Stimulated activated CD8-positive, alpha-beta memory T cell treated with anti-CD3 and anti-CD28 coated beads, Interleukin-12 subunit alpha, Interleukin-12 subunit beta, amount 100 ng/mL, for 4 hours (primary cell): ENCODE measurements at regions not wholly inside any gene's neighbourhood (a gene's known extent, or its start where the extent isn't known, plus 50 kb on each side); places are given as distances from the start of the nearest gene placed in this dataset.
"Not testable (repeated sequence)": the region's sequence is repeated elsewhere in the genome, so short reads cannot be mapped to it uniquely, and the experiment has no call there.

ENCODE experiments used
- DNase-seq: peaks from one replicate; pipeline ENCODE4 v3.0.0-alpha.2; 2020; ENCODE audit warnings: low read depth

DNA sequence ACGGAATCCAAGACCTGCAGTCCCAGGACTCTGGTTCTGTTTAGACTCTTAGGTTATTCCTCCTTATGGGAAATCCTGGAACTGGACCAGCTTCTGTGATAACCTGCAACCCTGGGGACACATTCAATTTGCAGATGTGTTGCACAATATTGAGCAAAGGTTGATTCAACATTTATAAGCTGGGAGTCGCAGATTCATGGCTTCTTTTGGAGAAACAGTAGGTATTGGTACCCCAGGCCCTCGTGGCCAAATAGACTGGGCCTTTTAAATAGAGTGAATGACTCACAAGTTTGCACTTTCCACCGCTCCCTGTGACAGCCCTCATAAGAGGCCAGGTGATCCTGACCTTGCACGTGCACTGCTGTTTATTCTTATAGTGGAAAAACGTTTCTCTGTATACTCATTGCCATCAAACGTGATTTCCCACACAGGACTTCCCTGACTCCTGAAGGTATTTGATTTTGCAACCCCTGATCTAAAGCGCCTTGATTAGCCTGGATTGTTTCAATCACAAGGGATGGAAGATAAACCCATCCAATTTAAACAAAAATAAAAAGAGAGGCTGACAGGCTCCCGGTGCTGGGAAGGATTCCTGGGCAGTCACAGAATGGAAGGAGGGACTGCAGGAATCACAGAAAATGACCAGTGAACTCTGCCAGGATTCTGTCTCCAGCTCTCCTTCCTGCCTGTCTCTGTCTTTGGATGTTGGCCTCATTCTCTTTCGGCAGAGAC, 98.0 kb downstream of the VCPKMT start:
- DNase-seq, result no peak

DNA sequence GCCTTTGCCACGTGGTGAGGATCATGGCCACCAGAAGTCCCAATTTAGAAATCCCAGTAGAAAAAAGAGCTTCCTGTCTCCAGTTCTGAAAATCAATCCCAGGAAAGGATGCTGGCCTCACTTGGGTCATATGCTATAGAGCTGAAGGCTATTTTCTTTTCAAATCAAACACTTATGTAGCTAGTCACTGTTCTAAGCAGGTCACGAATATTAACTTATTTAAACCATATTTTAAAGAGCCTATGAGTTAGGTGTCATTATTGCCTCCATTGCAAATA, 97.5 kb downstream of the VCPKMT start:
- DNase-seq, result no peak

DNA sequence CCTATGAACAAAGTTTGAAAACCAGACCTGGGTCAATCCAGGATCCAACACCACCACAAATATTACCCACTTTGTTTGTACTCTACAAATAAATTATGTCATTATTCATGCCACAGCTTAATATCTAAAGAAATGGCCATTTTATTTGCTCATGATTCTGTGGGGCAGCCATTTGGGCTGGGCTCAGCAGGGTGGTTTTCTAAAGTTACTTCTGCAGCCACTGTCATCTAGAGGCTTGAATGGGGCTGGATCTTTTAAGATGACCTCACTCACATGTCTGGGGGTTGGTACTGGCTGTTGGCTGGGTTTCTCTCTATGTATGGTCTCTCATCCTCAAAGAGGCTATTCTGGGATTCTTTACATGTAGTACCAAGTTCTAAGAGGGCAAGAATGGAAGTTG, 96.2 kb downstream of the VCPKMT start:
- no peak for DNase-seq

DNA sequence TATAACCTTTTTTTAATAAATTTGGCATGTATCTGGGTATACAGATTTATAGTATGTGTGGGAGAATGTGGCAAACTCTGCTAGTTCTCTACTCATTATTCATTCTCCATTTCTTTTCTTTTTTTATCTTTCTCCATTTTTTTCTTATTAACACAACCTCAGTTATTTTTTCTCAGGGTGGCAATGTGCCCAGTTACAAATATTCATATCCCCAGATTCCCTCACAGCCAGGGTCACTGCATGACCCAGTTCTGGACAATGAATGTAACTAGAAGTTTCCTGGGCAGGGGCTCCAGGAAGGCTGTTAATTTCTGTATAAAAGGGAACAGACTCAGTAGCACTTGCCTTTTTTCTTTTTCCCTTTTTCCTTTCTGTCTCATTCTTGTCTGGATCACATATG, 95.6 kb downstream of the VCPKMT start:
- DNase-seq, result no peak

DNA sequence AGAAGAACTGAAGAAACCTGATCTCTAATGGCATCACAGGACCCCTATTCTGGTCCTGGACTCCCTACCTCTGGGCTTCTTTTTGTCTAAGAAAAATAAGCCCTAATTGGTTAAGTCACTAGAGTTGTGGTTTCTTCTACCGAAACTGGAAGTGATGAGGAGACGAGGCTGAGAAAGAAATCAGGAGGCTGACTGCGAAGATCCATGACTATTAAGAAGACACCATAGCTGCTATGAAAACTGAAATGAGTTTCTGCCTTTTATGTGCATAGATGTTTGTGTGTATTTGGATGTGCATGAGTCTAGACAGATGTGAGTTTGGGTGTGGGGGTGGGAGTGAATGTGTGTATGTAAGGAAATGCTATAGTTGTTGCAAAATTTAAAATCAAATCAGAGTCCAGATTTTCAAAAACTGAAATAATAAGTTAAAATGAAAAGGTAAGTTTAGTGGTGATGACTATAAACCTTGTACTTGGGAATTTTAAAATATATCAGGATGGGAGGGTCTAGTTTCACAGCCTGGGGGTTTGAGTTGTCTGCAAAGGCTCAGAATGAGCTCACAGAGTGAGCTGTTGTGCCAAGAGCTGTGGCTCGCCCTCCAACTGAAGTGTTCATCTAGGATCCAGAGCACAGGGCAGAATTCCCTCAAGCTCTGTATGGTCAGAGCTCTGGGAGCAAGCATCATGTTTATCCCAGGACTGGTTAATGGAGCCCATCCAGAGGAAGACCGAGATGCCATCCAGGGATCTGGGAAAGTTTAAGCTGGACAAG, 94.9 kb downstream of the VCPKMT start:
- DNase-seq, result no peak

DNA sequence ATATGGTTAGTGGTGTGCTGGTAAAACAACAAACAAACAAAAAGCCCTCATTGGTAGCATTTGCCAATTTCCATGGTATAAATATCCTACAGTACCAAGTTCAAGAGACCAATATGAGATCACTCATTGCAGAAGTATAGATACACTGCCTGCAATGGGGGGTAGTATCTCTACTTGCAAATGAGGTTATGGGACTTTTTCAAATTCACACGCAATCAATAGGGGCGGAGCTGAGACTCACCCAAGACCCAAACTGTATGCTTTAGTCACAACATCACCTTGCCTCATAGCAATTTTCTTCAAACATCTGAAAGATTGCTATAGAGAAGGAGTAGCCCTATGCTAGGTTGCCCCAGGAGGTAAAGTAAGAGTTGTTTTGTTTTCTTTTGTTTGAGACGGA, 93.7 kb downstream of the VCPKMT start:
- no peak for DNase-seq

DNA sequence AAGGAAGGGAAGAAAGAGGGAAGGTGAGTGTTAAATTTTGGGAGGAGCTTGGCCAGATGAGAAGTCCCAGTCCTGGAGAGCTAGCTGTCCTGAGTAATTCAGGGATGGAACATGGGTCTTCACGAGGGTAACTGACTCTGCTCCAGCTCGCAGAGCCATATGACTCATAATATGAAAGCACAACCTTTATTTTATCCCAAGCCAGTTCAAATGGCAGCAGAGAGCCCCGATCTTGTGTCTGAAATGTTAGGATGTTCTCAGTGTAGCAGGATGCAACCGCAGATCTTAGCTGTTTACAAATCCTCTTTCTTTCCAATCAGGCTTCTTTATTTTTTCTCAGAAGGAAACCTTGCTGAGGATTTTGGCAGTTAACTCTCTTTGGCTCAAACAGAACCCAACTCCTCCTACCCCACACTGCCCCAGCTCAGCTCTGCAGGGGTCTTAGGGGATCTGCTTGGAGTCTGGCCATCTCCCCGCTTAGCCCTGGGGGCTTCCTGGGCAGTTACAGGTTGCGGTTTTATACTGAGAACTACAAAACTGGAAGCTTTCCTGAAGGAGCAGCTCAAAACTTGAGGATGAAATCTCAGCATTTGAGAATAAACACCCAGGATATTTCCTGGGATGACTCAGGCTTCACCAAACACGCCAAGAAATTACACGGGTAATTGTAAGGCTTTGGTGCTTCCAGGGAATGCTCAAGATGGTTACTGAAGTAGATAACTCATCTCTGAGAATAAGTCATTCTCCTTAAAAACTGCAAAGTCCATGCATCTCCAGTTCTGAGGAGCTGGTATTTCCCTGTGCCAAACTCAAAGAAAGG, 92.5 kb downstream of the VCPKMT start:
- DNase-seq, result no peak

DNA sequence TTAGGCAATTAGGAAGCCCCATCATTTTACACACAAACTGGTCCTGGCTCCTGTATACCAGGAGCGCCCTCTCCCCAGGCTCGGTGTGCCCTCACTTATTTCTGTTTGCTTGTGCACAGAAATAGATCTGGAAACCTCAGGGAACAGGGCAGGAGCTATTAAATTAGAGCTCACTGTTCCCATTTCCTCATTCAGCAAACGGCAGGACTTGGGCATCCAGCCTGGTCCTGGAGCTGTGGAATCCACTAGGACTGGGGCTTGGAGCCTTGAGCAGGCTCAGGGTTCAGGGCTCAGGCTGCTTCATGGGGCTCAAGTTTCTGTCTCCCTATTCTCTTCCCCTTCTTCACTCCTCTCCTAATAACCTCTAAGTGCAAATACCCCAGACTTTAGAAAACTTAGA, 91.3 kb downstream of the VCPKMT start:
- DNase-seq, result no peak

DNA sequence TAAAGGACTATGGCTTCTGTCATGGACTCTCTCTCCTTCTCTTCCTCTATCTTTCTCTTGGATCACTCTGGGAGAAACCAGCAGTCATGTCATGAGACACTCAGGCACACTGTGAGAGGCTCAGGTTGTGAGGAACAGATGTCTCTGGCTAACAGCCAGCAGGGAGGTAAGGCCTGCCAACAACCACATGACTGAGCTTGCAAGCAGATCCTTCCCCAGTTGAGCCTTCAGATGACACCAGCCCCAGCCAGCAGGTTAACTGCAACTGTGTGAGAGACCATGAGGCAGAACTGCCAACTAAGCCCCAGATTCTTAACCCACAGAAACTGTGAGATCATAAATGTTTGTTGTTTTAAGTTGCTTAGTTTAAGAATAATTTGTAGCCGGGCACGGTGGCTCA, 90.6 kb downstream of the VCPKMT start:
- no peak for DNase-seq

DNA sequence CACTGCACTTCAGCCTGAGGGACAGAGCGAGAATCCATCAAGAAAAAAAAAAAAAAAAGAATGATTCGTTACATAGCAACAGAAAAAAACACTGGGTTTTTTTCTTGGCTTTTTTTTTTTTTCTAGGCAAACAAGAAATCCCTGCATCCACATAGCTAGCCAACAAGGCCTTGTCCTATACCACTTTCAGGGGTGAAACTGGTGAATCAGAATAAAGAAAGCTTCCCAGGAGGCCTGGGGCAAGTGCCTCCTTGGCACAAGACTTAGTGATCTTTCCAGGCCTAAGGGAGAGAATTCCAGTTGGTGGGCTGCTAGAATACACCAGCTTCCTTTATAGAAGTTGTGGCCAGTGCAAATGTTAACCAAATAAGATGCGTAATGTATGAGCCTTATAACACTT, 90.0 kb downstream of the VCPKMT start:
- no peak for DNase-seq

DNA sequence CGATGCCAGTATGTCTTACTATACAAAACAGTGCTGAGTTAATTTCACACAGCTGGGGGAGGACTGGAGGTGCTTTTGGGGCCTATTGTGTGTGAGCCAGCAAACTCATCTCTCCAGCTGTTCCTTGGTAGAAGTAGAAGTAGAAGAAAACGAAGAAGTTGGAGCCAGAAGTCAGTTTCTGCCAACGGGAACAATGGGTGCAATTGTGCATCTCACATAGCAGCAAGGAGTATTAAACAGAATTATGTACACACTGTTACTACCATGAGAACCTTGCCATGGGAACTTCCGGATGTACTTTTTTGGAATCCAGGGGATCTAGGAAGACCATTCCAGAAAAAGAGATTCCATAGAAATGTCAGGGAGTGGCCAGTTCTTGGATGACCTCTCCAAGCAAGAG, 88.6 kb downstream of the VCPKMT start:
- DNase-seq, result no peak

DNA sequence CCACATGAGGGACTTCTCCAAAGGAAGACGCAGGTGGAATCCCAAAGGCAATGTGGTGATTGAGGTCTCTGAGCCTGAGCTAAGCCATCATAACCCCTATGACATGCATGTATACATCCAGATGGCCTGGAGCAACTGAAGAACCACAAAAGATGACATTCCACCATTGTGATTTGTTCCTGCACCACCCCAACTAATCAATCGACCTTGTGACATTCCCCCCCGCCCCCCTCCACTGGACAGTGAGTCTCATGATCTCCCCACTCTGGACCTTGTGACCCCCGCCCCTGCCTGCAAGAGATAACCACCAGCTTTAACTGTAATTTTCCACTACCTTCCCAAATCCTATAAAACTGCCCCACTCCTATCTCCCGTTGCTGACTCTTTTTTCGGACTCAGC, 87.9 kb downstream of the VCPKMT start:
- DNase-seq, result no peak

DNA sequence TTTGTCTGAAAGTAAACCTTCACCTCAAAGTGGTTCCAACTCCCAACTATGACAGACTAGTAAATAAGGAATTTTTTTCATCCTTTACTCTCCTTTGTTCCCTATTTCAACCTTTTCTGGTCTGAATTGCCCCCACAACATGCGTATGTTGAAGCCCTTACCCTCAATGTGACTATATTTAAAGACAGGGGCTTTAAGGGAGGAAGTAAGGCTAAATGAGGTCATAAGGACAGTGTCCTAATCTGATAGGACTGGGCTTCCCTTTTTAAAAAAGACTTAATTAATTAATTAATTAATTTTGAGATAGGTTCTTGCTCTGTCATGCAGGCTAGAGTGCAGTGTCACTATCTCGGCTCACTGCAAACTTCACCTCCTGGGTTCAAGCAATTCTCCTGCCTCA, 86.3 kb downstream of the VCPKMT start:
- no peak for DNase-seq

DNA sequence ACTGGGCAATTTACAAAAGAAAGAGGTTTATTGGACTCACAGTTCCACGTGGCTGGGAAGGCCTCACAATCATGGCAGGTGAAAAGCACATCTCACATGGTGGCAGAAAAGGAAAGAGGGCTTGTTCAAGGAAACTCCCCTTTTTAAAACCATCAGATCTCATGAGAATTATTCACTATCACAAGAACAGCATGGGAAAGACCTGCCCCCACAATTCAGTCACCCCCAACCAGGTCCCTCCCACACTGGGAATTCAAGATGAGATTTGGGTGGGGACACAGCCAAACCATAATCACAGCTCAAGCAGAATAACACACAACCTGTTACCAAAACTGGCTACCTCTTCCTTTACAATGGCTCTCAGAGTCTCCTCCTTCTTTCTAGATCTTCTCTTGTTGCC, 85.5 kb downstream of the VCPKMT start:
- not testable (repeated sequence) for DNase-seq

DNA sequence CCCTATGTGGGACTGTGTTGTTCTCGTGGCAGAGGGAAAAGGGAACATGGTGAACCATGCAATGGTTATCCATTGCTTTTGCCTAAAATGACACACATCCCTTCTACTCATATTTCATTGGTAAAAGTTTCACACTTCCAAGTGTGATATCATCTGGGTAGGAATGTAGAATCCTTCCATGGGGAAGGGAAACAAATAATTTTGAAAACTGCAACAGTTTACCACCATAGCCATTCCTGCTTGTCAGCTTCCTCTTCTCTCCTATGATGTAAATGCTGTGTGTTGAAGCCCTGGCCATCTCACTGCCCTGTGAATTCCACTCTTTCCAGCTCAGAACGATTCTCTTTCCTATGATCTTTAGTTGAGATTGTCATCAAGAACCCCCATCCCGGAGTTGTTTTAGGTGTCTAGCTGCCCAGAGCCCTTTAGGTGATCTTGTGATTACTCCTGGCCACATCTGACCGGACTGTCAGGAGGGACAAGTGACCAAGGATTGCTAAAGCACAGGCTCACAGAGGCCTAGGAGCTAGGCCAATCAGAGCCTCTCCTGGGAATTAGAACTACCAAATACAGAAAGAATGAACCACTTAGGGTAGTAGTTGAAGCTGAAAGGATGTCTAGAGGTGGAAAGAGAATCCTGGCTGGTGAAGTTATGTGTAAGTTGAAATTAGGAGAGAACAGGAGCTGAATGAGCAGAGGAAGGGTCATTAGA, 84.6 kb downstream of the VCPKMT start:
- no peak for DNase-seq

DNA sequence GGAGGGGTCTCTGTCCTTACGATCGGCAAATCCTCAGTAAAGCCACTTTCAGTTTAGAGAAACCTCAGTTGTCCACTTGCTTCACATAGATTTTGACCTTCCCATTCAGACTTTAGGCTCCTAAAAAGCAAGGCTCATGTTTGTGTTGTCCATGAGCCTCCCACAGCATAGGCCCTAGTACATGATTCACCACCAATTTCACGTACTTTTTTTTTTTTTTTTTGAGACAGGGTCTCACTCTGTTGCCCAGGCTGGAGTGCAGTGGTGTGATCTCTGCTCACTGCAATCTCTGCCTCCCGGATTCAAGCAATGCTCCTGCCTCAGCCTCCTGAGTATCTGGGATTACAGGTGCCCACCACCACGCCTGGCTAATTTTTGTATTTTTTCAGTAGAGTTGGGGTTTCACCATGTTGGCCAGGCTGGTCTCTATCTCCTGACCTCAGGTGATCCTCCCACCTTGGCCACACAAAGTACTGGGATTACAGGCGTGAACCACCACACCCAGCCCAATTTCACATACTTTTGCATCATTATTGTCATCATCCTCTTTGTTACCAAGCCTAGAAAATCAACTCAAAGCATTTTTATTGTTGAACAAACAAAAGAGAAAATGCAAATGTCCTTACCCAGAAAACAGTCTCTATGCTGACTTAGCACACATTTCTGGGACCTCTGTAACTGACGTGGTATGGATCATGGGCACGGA, 83.8 kb downstream of the VCPKMT start:
- not testable (repeated sequence) for DNase-seq

DNA sequence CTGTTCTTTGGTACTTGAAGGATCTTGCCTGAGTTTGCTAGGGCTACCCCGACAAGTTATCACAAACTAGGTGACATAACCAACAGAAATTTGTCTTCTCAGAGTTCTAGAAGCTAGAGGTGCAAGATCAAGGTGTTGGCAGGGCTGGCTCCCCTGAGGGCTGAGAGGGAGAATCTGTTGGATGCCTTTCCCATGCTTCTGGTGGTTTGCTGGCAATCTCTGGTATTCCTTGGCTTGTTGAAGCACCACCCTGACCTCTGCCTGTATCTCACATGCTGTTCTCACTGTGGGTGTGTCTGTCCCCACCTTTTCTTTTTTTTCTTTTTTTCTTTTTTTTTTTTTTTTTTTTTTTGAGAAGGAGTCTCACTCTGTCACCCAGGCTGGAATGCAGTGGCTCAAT, 81.2 kb downstream of the VCPKMT start:
- no peak for DNase-seq

DNA sequence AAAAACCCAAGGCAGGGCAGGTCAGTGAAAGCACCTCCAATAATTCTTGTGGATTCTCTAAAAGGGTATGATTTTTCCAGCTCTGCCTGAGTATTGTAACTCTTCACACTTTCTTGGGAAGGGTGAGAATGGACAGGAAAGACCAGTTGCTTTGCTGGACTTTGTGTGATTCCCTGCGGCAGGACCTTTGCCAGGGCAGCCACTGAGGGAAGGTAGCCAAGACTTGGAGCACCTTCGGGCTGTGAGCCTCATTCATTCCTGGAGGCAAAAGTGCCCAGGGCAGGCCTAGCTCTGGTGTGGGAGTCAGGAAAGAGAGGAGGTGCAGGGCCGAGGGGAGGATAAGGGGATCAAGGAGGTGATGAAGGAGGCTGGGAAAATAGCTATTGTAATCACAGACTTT, 80.2 kb downstream of the VCPKMT start:
- no peak for DNase-seq

DNA sequence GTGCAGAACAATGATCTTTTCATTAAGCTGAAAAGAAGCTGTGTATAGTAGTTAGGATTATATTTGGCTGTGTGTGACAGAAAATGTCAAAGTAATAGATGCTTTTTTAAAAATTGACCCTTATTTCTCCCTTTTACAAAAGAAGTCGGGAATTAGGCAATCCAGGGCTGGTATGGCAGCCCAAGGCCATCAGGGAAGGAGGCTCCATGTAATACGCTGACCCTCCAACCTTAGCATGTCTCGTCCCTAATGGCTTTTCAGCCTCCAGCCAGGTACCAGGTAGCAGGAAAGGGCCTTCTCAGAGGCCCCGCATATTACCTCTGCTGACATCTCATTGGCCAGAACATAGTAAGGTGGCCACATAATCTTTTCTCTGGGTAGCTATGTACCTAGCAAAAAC, 79.7 kb downstream of the VCPKMT start:
- DNase-seq, result no peak

DNA sequence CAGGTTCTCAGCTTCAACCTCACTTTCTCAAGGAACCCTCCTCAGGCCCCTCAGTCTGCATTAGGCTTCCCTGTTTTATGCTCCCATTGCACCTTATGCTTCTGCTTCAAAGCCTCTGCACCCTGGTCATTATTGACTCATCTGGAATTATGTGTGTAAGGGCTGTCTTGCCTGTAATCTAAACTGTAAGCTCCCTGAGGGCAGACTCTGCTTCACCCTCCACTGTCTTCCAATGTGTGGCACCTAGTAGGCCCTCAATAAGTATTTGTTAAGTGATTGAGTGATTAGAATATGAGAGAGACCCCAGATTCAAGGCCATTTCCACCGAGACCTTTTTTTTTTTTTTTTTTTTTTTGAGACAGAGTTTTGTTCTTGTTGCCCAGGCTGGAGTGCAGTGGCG, 79.1 kb downstream of the VCPKMT start:
- DNase-seq, result no peak

DNA sequence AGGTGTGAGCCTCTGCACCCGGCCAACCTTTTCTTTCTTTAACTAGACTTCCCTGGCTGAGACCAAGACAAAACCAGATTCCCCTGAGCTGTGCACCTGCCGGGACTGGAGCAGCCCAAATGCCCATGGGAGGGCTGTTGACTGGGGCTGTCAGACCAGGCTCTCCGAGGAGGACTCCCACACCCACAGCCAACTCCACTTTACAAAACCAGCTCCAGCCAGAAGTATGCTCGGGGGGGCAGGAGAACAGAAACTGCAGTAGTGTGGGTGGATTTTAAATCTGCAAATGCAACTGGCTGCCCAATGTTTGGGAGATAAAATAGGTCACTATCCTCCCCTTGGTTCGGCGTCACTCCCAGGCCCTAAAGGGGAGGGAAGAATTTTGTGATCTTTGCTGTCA, 78.5 kb downstream of the VCPKMT start:
- no peak for DNase-seq
